CD4-positive, alpha-beta memory T cell (primary cell): ENCODE measurements at regions not wholly inside any gene's neighbourhood (a gene's known extent, or its start where the extent isn't known, plus 50 kb on each side); places are given as distances from the start of the nearest gene placed in this dataset.

Experiments used
- CTCF ChIA-PET: fragments of 350-600 bp; sonication (Branson Sonifier 250); formaldehyde crosslinking; loops from one replicate; lab custom pipeline; 2021; ENCODE audit warnings: inconsistent platforms; ENCODE audit not compliant: partially characterized antibody; lab: Charles Lee
- POLR2A ChIA-PET: fragments of 350-600 bp; sonication (Branson Sonifier 250); formaldehyde crosslinking; loops from one replicate; lab custom pipeline; 2021; ENCODE audit not compliant: partially characterized antibody; lab: Charles Lee
- DNase-seq, 5 donors: peaks; one replicate each; pipeline versions ENCODE4 v3.0.0 to v3.0.0-alpha.2; 2020 to 2022; ENCODE audit warnings: mixed read lengths in 1 of 5
- H3K27ac ChIP-seq: one replicate; pipeline ENCODE4 v1.7.0; 2013; ENCODE audit warnings: low read depth, low read length
- H3K27me3 ChIP-seq: 2 replicates; pipeline ENCODE4 v1.7.0; 2013; ENCODE audit warnings: mild to moderate bottlenecking, low read length, moderate library complexity; ENCODE audit not compliant: insufficient read depth
- H3K36me3 ChIP-seq: 2 replicates; pipeline ENCODE4 v1.7.0; 2013; ENCODE audit warnings: mild to moderate bottlenecking, low read length, moderate library complexity; ENCODE audit not compliant: insufficient read depth
- H3K4me1 ChIP-seq: 2 replicates; pipeline ENCODE4 v1.7.0; 2013; ENCODE audit warnings: mild to moderate bottlenecking, low read length, moderate library complexity; ENCODE audit not compliant: insufficient read depth
- H3K4me3 ChIP-seq, 2 donors: one replicate each; pipeline ENCODE4 v1.7.0; 2013; ENCODE audit warnings: low read length in 2 of 2, mild to moderate bottlenecking in 1 of 2
- H3K9me3 ChIP-seq, 2 donors: one replicate each; pipeline ENCODE4 v1.7.0; 2013; ENCODE audit warnings: low read length in 2 of 2, control low read depth in 1 of 2; ENCODE audit not compliant: control insufficient read depth in 1 of 2
- H3K27ac Mint-ChIP-seq, 7 donors: one replicate each; pipeline ENCODE4 v1.8.0; 2020 to 2021; ENCODE audit warnings: mixed read lengths in 7 of 7, mild to moderate bottlenecking in 6 of 7, inconsistent platforms in 3 of 7, moderate library complexity in 3 of 7
- H3K27me3 Mint-ChIP-seq, 2 donors: one replicate each; pipeline ENCODE4 v1.8.0; 2020 to 2021; ENCODE audit warnings: mixed read lengths in 2 of 2
- H3K36me3 Mint-ChIP-seq, 2 donors: one replicate each; pipeline ENCODE4 v1.8.0; 2020 to 2021; ENCODE audit warnings: mixed read lengths in 2 of 2, inconsistent platforms in 1 of 2, mild to moderate bottlenecking in 1 of 2
- H3K4me1 Mint-ChIP-seq, 4 donors: one replicate each; pipeline ENCODE4 v1.8.0; 2020 to 2021; ENCODE audit warnings: mixed read lengths in 4 of 4, mild to moderate bottlenecking in 1 of 4
- H3K4me3 Mint-ChIP-seq, 8 donors: one replicate each; pipeline ENCODE4 v1.8.0; 2020 to 2021; ENCODE audit warnings: mixed read lengths in 8 of 8, mild to moderate bottlenecking in 7 of 8, moderate library complexity in 6 of 8, inconsistent platforms in 3 of 8
- H3K9me3 Mint-ChIP-seq, 8 donors: one replicate each; pipeline ENCODE4 v1.8.0; 2020 to 2021; ENCODE audit warnings: mixed read lengths in 8 of 8, mild to moderate bottlenecking in 5 of 8, inconsistent platforms in 3 of 8, moderate library complexity in 1 of 8
- intact Hi-C: fragments of 100-400 bp; cut with micrococcal nuclease; formaldehyde crosslinking; loops from one replicate; pipeline ENCODE4 v1.15.1; 2023

- Histone ChIP-seq H3K9me3 (no peaks in the 10 kb centered on the region), H3K27ac (no peak overlapping the region), H3K4me1 (no peaks in the 10 kb centered on the region), H3K4me3 (no peak overlapping the region), H3K36me3 (no peaks in the 10 kb centered on the region), H3K27me3 (no peaks in the 10 kb centered on the region)
- Mint-ChIP-seq H3K27me3 (peaks cover 1 to 3% of the 10 kb centered on the region in 2 donors), H3K4me3 (no peak overlapping the region), H3K4me1 (peaks cover 0 to 2% (median 0%) of the 10 kb centered on the region in 4 donors), H3K27ac (no peak overlapping the region), H3K36me3 (no peaks in the 10 kb centered on the region), H3K9me3 (peaks cover 0 to 3% (median 0%) of the 10 kb centered on the region in 8 donors)
- DNase-seq = no peak
- ChIA-PET CTCF (no interaction called here), POLR2A (no interaction called here)
- intact Hi-C loops = no loop called here
Observed at GRCh38 chr10:33720161-33720560, 385.7 kb upstream of the NRP1 start.

DNA sequence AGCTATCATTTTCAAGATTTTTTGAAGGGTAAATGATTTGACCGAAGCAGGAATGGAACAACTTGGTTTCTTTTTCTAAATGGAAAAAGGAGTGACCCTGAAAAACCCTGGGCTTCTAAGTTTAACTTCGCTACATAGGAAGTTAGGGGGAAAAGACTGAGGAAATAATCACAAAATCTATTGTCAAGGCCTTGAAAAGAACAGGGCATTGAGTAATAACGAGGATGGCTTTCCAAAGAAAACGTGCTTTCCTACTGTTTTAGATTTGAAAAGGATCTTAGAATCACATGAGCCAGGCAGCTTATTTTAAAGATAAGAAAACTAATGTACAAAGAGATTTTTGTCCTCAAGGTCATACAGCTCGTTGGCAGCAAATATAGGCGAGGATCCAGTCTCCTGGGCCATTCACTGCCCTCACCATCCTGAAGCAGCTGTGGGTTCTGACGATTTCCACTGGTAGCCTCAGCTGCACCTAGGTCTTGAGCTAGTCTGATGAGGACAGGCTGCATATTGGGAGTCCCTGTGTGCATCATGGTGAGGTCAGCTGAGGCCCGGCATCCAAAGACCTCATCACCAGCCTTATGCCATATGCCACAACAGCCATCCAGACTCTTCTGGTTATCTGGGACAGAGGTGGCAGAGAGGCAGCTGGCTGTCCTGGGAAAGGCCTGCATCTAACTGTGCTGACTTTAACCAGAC, 384.7 kb upstream of the NRP1 start:
- Histone ChIP-seq H3K9me3 (no peaks in the 10 kb centered on the region), H3K27me3 (no peaks in the 10 kb centered on the region), H3K27ac (no peak overlapping the region), H3K4me1 (no peaks in the 10 kb centered on the region), H3K36me3 (no peaks in the 10 kb centered on the region), H3K4me3 (no peak overlapping the region)
- intact Hi-C loops = no loop called here
- no peak overlapping the region for H3K27ac Mint-ChIP-seq
- no peak overlapping the region for H3K4me3 Mint-ChIP-seq
- H3K4me1 Mint-ChIP-seq = peaks cover 0 to 2% (median 0%) of the 10 kb centered on the region in 4 donors
- ChIA-PET CTCF (no interaction called here), POLR2A (no interaction called here)
- DNase-seq = no peak
- H3K27me3 Mint-ChIP-seq = peaks cover 2 to 4% of the 10 kb centered on the region in 2 donors
- peaks cover 0 to 3% (median 0%) of the 10 kb centered on the region in 8 donors for H3K9me3 Mint-ChIP-seq
- H3K36me3 Mint-ChIP-seq = no peaks in the 10 kb centered on the region

- POLR2A ChIA-PET = no interaction called here
- intact Hi-C loops = no loop called here
Observed at GRCh38 chr10:33716501-33717267, 382.2 kb upstream of the NRP1 start.

GRCh38 chr10:33715303-33715975, 381.0 kb upstream of the NRP1 start:
- no peak overlapping the region for H3K27ac Mint-ChIP-seq
- Histone ChIP-seq H3K4me3 (no peak overlapping the region), H3K4me1 (no peaks in the 10 kb centered on the region), H3K36me3 (no peaks in the 10 kb centered on the region), H3K27me3 (no peaks in the 10 kb centered on the region), H3K9me3 (no peaks in the 10 kb centered on the region), H3K27ac (no peak overlapping the region)
- peaks cover 6 to 9% of the 10 kb centered on the region in 2 donors for H3K27me3 Mint-ChIP-seq
- ChIA-PET CTCF (no interaction called here), POLR2A (no interaction called here)
- H3K4me1 Mint-ChIP-seq = peaks cover 0 to 2% (median 0%) of the 10 kb centered on the region in 4 donors
- H3K4me3 Mint-ChIP-seq = no peak overlapping the region
- intact Hi-C loops = no loop called here
- DNase-seq = no peak
- no peaks in the 10 kb centered on the region for H3K9me3 Mint-ChIP-seq
- H3K36me3 Mint-ChIP-seq = no peaks in the 10 kb centered on the region

More at GRCh38 chr10:33716501-33717267, 382.2 kb upstream of the NRP1 start:
- Histone ChIP-seq H3K27ac (no peak overlapping the region), H3K36me3 (no peaks in the 10 kb centered on the region), H3K4me3 (no peak overlapping the region), H3K4me1 (no peaks in the 10 kb centered on the region), H3K27me3 (no peaks in the 10 kb centered on the region), H3K9me3 (no peaks in the 10 kb centered on the region)
- Mint-ChIP-seq H3K36me3 (no peaks in the 10 kb centered on the region), H3K4me1 (peaks cover 0 to 2% (median 0%) of the 10 kb centered on the region in 4 donors), H3K27ac (no peak overlapping the region), H3K27me3 (peaks cover 7 to 8% of the 10 kb centered on the region in 2 donors), H3K9me3 (peaks cover 0 to 3% (median 0%) of the 10 kb centered on the region in 8 donors), H3K4me3 (no peak overlapping the region)
- CTCF ChIA-PET = no interaction called here
- DNase-seq = no peak

GRCh38 chr10:33712825-33713224, 378.4 kb upstream of the NRP1 start:
- H3K4me3 ChIP-seq = no peak overlapping the region
- Mint-ChIP-seq H3K4me1 (no peaks in the 10 kb centered on the region), H3K36me3 (no peaks in the 10 kb centered on the region), H3K9me3 (no peaks in the 10 kb centered on the region), H3K4me3 (no peak overlapping the region), H3K27ac (no peak overlapping the region), H3K27me3 (peaks cover 6 to 12% of the 10 kb centered on the region in 2 donors)
- intact Hi-C loops = no loop called here
- H3K4me1 ChIP-seq = no peaks in the 10 kb centered on the region
- POLR2A ChIA-PET = no interaction called here
- H3K36me3 ChIP-seq = no peaks in the 10 kb centered on the region
- no peaks in the 10 kb centered on the region for H3K27me3 ChIP-seq
- no peak overlapping the region for H3K27ac ChIP-seq
- no peaks in the 10 kb centered on the region for H3K9me3 ChIP-seq
- DNase-seq = no peak
- CTCF ChIA-PET = interaction anchor here (1.1 kb wide), 1 partner anchor 28 kb away, joined by 4 read pairs; no protein-coding TSS in a partner anchor

DNA sequence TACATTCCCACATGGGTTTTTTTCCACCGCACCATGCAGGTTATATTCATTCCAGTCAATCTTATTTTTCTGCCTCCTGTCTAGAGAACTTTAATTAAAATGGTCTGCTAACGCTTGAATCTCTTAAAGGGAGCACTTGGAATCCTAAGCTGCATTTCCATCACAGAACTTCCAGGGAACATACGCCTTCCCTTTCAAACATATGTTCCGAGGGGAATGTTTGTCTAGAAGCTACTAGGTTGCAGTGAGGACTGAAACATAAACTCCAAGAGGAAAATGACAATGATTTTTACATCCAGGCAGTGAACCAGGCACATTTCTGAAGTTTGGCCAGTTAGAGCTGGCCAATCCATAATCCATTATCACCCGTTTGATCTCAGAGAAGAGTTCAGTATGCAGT, 375.5 kb upstream of the NRP1 start:
- no peak overlapping the region for H3K4me3 Mint-ChIP-seq
- POLR2A ChIA-PET = no interaction called here
- Histone ChIP-seq H3K27me3 (no peaks in the 10 kb centered on the region), H3K4me1 (no peaks in the 10 kb centered on the region), H3K36me3 (no peaks in the 10 kb centered on the region), H3K9me3 (no peaks in the 10 kb centered on the region), H3K27ac (no peak overlapping the region), H3K4me3 (no peak overlapping the region)
- H3K9me3 Mint-ChIP-seq = peaks cover 0 to 1% (median 0%) of the 10 kb centered on the region in 8 donors
- H3K4me1 Mint-ChIP-seq = no peaks in the 10 kb centered on the region
- intact Hi-C loops = no loop called here
- CTCF ChIA-PET = no interaction called here
- peaks cover 12 to 20% of the 10 kb centered on the region in 2 donors for H3K27me3 Mint-ChIP-seq
- H3K27ac Mint-ChIP-seq = no peak overlapping the region
- no peaks in the 10 kb centered on the region for H3K36me3 Mint-ChIP-seq
- DNase-seq = no peak
